ENCODE measurements at regions not wholly inside any gene's neighbourhood (a gene's known extent, or its start where the extent isn't known, plus 50 kb on each side); places are given as distances from the start of the nearest gene placed in this dataset.
"Not testable (repeated sequence)": the region's sequence is repeated elsewhere in the genome, so short reads cannot be mapped to it uniquely, and the experiment has no call there.

DNA sequence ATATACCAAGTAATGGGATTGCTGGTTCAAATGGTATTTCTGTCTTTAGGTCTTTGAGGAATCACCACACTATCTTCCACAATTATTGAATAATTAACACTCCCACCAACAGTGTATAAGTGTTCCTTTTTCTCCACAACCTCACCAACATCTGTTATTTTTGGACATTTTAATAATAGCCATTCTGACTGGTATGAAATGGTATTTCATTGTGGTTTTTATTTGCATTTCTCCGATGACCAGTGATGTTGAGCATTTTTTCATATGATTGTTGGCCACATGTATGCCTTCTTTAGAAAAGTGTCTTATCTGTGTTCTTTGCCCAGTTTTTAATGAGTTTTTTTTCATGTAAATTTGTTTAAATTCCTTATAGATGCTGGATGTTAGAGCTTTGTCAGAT lies 83.4 kb downstream of the RPL10L start:
- TF ChIP-seq TCF7L2 (IDR thresholded peaks at IDR 0.05; ENCODE audit: borderline replicate concordance, low read depth, low read length); ZNF768 (tag by site-specific recombination; IDR thresholded peaks at IDR 0.05): not testable (repeated sequence)
